ENCODE measurements at regions not wholly inside any gene's neighbourhood (a gene's known extent, or its start where the extent isn't known, plus 50 kb on each side); places are given as distances from the start of the nearest gene placed in this dataset.

GRCh38 chr16:86364653-86365380 lies 145.5 kb upstream of the FOXF1 start:
- TF ChIP-seq CTCF (IDR thresholded peaks at IDR 0.05) (no peak), POLR2A (IDR thresholded peaks at IDR 0.05) (no peak)
